ENCODE measurements at regions not wholly inside any gene's neighbourhood (a gene's known extent, or its start where the extent isn't known, plus 50 kb on each side); places are given as distances from the start of the nearest gene placed in this dataset.
"Not testable (repeated sequence)": the region's sequence is repeated elsewhere in the genome, so short reads cannot be mapped to it uniquely, and the experiment has no call there.

- no peak for DNase-seq
These were observed 121.2 kb downstream of the GASK1B start for GRCh38 chr4:158051401-158052235.

- no peak for DNase-seq
These were observed 121.9 kb downstream of the GASK1B start for GRCh38 chr4:158050942-158051341.

DNA sequence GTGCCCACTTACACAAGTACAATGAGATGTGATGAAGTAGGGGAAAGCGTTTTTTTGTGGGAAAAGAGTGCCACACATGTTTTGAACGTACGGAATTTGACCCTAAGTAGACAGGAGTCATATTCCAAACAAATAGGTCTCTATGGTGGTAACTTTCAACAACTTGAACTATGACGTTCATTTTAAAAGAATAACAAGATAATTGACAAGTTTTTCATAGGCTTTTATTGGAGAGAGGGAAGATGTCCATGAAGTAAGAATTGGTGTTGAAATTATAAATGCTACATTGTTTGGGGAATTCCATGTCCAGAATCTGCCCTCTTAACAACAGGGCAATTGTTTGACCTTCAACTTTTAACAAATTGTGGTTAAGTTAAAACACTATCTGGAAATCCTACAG is 126.5 kb downstream of the GASK1B start:
- no peak for DNase-seq

GRCh38 chr4:158043971-158044618 is 128.7 kb downstream of the GASK1B start:
- DNase-seq, result no peak

GRCh38 chr4:158042591-158043030 is 130.2 kb downstream of the GASK1B start:
- no peak for DNase-seq

DNA sequence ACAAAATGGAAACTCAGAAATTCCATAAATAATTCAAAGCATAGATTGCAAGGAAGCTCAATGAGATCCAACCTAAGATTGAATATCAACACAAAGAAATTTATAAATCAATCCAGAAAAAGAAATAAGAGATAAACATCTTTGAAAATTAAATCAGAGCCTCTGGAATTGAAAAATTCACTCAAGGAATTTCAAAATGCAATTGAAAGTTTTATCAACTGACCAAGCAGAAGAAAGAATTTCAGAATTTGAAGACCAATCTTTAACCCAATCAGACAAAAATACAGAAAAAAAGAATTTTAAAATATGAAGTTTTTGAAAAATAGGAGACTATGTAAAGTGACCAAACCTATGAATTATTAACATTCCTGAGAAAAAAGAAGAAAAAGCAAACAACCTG is 134.1 kb downstream of the GASK1B start:
- DNase-seq, result no peak

DNA sequence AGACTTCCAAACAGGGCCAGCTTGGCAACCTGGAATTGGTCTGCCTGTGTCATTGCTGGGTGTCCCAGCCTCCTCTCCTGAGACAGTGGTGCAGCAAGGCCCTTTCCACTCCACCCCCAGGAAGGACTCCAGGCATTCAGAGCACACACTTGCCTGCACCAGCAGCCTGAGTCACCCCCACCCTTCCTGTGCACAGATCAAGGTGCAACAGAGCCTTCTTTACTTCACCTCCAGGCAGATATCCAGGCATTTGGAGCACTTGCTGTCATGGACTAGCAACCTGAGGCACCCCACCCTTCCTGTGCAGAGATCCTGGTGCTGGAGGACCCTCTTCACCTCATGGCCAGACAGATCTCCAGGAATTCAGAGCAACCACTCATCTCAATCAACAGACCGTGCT is 135.8 kb downstream of the GASK1B start:
- DNase-seq, result no peak

GRCh38 chr4:158035662-158036195 is 137.1 kb downstream of the GASK1B start:
- DNase-seq, result no peak

DNA sequence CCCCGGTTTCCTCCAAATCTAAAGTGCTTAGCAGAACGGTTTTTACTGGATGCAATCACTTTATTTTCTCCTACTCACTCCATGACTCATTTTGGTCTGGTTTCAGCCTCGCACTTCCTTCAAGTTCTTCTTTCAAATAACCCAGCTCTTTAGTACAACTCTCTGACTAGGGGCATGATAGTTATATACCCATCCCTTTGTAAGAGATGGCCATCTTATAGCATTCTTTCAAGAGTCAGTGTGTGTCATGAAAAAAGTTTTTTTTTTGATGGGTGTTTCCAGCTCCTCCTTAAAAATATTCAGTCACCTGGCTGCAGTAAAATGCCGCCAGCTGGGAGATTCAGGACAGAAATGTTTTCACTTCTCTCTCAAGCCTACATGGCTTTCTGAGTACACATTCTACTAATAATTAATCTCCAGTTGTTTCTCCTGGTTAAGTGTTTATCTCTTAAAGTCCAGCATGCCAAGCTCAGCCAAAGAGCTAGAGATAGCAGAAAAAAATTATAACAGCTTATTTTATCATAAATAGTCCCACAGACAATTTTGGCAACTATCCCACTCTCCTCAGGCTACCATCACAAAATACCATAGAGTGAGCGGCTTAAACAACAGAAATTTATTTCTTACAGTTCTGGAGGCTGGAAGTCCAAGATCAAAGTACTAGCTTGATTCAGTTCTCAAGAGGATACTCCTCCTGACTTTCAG is 139.3 kb downstream of the GASK1B start:
- DNase-seq, result no peak

- no peak for DNase-seq
These were observed 140.0 kb downstream of the GASK1B start for GRCh38 chr4:158032733-158033415.

- DNase-seq, result not testable (repeated sequence)
These were observed 144.4 kb downstream of the GASK1B start for GRCh38 chr4:158028381-158028780.

- no peak for DNase-seq
These were observed 147.7 kb downstream of the GASK1B start for GRCh38 chr4:158025131-158025530.

GRCh38 chr4:158020734-158021346 is 152.0 kb downstream of the GASK1B start:
- no peak for DNase-seq

- peak; percentile 58 for DNase-seq
These were observed 152.6 kb downstream of the GASK1B start for GRCh38 chr4:158020176-158020575.

- no peak for DNase-seq
These were observed 154.0 kb downstream of the GASK1B start for GRCh38 chr4:158018831-158019230.

DNA sequence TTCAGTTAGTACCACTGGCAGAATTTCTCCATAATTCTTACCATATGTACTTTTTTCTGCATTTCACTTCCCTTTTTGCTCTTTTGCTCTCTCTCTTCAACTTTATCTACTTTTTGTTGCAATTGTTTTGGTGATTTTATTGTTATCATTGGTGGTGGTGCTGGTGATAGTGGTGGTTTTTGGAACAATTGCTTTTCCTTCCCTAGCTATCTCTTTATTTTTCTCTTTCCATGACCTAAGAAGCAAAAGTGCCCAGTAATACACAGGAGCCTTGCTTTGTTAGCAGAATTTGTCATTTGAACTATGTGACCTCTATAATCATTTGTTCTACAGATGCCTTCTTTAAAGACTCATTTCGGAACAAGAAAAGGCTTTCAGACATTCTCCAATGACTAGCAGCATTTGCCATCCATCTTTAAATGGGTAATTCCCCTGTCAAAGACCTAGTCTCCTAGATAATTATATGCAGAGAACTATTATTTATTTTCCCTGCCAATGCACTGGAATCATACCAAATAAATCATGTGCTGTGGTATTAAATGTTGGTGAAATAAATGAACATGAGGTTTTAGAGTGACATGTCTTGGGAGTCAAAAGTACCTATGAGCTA is 154.5 kb downstream of the GASK1B start:
- no peak for DNase-seq

DNA sequence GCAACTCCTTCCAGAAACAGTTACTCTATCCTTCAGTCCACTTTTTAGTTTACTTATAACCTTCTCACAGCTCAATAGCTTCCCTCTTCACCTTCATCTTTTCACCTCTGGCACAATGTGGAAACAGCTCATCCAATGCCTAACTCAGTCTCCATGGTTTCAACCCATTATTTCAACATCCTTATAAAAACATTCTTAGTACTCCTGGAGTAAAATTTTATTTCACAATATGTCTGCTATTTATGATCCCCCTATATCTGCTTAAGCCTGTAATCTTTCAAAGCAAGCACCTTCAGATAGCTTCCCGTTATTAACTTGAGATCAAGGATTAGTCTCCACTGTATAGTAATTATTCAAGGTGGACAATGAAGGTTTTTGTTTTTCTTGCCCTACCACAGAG is 156.3 kb downstream of the GASK1B start:
- DNase-seq, result no peak

DNA sequence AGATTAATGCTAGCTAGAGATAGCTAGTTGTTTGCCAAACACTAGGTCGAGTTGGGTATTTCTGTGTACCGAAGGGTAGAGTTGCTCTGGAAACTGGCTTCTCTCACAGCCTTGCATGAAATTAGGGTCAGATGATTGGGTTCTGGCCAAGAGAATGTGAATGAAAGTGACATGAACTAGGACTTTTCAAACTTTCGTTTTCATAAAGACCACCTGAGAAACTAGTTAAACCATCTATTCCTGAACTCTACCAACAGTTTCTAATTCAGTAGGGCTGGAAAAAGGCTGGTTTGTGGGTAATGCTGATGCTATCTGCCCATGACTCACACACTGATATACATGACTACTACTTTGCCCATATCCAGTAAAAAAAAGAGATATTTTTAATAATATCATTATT is 157.6 kb downstream of the GASK1B start:
- DNase-seq, result no peak

- DNase-seq, result no peak
These were observed 159.0 kb downstream of the GASK1B start for GRCh38 chr4:158013858-158014257.

GRCh38 chr4:158010361-158010760 is 162.5 kb downstream of the GASK1B start:
- no peak for DNase-seq

- peak; percentile 30 for DNase-seq
These were observed 164.1 kb downstream of the GASK1B start for GRCh38 chr4:158008551-158009218.

Data from femur (tissue), 1 donor.